Activated CD4-positive, alpha-beta T cell treated with anti-CD3 and anti-CD28 coated beads, Interleukin-10, Interleukin-2, amounts not matched to agents 100 ng/mL and 50 ng/mL, durations not matched to agents 16 hours and 8 hours (primary cell): ENCODE measurements at regions not wholly inside any gene's neighbourhood (a gene's known extent, or its start where the extent isn't known, plus 50 kb on each side); places are given as distances from the start of the nearest gene placed in this dataset.
A peak's percentile ranks its signal among the peaks of the same experiment; 100 is the strongest.
"Not testable (repeated sequence)": the region's sequence is repeated elsewhere in the genome, so short reads cannot be mapped to it uniquely, and the experiment has no call there.

ENCODE experiments used
- DNase-seq: peaks from one replicate; pipeline ENCODE4 v3.0.0-alpha.2; 2020

DNA sequence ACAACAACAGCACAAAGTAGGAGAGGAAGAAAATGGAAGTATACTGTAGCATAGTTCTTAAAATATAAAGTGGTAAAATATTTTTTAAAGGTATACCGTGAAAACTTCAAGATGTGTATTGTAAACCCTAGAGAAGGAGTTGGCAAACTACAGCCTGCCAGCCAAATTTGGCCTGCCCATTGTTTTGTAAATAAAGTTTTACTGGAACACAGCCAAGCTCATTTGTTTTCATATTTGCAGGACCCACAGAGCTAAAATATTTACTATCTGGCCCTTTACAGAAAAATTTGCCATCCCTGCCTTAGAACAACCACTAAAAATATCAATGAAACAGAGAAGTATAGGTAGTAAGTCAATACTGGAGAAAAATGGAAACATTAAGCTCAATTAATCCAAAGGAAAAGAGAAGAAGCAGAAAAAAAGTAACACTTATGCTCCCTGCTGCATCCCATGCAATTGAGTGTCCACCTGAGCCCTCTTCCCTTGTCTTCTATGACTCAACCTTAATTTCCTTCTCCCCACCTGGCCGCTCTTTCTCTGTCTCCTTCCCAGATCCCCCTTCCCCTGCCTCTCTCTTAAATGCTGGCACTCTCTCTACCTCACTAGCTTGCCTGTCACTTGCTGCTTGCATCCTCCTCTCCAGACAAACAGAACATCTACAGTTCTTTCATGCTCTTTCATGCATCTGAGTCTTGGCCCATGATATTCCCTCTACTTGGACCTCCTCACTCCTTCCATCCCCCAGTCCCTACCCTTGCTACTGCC, 50.6 kb upstream of the FER start:
- DNase-seq = no peak

DNA sequence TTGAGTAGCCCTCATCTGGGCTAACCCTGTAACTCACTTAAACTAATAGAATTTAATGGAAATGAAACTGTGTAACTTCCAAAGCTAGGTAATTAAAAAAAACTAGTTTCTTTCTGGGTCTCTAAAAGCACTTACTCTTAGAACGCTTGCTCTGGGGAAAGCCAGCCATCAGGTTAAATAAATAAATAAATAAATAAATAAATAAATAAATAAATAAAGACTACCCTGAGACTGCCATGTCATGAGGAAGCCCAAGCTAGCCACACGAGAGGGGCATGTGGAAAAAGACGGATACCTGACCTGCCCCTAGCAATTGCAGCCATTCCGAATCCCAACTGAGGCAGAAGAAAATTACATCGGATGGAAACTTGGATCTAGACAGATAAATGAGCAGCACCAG, 51.3 kb upstream of the FER start:
- DNase-seq = no peak

DNA sequence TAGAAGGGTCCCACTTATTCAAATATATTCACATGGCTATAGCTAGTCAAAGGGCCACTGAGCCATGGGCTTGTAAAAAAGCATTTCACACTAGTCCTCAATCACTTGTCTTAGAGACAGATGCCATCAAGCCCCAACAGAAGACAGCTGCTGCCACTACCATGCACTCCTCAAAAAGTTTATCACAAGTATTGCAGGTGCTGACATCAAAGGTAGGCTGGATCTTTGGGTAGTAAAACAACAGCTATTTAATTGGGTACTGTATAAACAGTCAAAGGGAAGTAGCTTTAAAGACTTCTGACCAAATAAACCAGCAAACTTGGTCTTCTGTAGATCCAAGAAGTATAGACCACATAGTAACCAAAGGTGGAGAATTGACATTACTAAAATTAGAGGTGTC, 59.2 kb upstream of the FER start:
- no peak for DNase-seq

DNA sequence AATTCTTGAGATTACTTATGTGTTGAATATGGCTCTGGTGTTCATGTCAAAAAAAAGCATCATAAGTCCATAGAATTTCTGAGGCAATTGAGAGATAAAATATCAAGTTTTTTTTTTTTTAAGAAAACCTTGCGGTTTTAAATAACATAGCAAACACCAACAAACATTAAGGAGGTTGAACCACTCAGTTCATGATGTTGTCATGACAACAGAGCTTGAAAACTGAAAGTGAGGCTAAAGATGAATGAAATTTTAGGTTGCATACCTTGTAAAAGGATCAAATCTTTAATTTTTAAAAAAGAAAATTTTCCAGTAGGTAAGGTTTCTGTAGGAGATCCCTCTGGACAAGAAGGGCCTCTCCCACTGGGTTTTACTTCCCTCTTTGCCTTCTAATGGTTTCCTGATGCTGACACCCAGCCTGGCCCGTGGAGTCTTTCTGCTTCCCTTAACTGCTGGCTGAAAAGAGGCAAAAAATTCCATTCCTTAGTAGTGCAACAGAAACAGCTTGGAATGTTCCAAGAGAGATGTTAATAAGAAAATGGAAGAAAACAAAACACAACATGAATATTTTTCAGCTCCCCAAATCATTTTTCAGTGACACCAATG, 60.0 kb upstream of the FER start:
- DNase-seq = no peak

DNA sequence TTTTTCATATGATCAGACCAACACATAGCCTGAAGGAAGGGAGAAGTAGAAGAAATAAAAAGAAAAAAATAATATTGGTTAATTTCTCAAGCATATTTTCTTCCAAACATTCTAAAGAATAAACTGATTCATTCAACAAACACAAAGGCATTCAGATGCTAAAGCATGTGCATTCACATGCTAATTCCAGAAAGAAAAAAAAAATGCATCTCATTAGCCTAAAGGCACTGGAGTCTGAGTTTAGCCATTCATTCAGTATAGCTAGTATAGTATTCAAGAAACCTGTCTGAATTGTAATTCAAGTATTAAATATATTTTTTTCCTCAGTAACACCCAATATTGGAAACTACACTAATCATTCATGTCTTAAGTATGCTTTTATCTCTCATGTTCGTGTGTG, 61.0 kb upstream of the FER start:
- DNase-seq = no peak

DNA sequence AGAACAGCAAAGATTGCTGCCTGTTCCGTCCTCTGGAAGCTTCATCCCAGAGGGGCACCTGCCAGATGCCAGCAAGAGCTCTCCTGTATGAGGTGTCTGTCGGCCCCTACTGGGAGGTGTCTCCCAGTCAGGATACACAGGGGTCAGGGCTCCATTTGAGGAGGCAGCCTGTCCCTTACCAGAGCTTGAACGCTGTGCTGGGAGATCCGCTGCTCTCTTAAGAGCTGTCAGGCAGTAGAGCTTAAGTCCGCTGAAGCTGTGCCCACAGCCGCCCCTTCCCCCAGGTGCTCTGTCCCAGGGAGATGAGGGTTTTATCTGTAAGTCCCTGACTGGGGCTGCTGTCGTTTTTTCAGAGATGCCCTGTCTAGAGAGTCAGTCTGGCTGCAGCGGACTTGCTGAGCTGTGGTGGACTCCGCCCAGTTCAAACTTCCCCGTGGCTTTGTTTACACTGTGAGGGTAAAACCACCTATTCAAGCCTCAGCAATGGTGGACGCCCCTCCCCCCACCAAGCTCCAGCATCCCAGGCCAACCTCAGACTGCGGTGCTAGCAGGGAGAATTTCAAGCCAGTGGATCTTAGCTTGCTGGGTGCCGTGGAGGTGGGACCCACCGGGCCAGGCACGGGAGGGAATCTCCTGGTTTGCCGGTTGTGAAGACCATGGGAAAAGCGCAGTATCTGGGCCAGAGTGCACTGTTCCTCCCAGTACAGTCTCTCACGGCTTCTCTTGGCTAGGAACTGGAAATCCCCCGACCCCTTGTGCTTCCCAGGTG, 62.1 kb upstream of the FER start:
- DNase-seq = not testable (repeated sequence)

DNA sequence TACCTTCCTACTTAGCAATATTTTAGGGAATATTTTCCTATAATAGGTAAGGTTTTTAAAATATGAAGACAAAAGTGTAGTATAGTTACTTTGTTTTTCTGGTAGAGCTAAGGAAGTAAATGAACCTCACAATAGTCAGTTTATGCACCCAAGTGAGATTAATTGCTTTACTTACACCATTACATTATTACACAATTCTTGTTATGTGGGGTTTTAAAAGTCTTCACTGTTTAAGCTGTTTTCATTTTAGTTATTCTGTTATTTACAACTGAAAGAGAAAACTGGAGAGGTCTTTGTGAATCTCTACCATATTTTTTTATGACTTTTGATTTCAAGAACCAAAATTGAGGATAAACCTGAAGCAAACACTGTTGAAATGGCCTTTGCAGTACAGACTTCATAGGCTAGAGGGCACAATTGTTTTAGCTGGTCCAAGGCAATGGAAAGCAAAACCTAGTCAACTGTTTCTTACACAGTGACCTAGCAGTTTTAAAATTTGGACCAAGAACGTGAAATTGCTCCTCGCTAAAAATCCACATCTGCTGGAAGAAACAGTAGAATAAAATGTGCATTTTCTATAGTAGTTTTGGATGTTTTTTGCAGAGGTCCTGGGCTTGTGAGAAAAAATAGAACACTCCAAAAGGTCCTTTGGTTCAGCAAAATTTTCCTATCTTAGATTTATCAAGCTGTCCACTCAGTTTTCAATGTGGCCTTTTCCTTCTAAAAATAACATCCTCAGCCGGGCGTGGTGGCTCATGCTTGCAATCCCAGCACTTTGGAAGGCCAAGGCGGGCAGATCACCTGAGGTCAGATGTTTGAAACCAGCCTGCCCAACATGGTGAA, 66.4 kb upstream of the FER start:
- peak; percentile 58 for DNase-seq

DNA sequence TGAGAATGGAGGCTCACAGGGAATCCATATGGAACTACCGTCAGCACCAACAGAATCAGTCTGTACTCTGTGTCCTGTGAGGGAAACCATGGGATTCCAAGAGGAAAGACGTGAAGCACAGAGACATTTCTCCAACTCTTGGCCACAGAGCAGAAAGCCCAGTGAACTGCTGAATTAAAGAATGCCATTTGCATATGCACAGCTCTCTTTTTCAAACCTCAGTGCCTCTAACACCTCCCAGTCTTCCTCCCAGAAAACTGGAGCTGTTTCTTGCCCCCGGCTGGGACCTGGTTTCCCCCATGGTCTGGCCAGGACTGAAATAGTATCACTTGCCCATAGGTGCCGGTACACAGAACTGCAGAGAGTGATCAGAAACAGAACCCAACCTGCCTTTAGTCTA, 69.6 kb upstream of the FER start:
- no peak for DNase-seq

DNA sequence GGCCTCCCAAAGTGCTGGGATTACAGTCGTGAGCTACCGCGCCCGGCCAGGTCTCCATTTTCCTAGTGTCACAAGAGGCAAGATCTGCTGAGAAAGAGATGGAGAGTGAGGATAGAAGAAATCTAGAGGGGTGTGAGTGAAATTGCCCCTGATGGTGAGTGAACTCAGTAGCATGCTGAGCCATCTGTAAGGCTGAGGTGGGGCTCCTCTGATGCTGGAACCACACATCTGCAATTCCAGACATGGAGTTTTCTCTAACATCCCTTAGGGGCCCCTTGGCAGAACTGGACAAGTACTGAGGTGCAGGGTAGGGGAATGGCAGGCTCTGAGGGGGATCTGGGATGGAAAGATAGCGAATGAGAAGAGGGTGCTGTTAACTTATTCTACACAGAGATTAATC, 72.0 kb upstream of the FER start:
- no peak for DNase-seq

DNA sequence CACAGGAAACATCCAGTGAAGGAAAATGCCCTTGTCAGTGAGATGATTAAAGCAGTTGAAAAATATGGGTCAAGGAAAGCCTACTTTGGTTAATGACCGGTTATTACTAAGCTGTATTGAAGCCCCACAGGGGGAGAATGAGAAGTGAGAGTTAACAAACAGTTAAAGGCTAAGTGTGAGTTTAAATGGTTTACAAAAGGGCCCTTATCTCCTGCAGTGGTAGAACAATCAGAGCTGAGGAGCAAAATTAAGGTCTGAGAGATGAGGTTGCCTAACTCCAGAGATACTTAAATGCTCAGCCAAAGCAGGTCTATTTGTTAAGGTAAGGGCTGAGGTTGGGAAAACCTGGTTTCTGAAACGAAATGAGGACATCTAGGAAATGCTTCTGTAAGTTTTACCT, 75.1 kb upstream of the FER start:
- DNase-seq = no peak

DNA sequence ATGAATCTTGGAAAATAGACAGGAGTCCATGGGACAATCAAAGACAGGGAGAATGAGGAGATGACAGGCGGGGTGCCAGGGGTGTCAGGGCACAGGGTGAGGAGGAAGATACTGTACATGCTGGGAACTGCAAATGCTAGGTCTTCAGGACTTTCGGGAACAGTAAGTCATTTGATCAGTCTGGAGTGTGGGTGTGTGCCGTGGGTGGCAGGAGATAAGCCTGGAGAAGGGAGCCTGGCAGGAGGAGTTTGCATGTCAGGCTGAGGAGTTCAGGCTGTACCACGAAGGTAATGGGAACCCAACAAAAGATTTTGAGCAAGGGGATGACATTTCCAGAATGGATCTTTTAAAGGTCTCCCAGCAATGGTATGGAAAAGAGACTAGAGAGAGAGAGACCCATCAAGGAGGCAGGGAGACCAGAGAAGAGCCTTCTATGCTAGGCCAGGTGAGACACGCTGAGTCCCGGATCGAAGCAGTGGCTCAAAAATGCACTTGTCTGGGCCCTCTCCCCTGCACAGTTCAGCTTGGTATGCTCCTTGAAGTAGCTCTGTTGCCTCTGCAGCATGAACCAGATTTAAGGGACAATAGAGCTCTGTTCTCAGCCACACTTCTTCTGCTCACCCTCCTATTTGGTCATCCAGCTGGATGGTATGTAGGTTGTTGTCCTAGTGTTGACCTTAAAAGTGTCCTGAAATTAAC, 77.0 kb upstream of the FER start:
- no peak for DNase-seq

DNA sequence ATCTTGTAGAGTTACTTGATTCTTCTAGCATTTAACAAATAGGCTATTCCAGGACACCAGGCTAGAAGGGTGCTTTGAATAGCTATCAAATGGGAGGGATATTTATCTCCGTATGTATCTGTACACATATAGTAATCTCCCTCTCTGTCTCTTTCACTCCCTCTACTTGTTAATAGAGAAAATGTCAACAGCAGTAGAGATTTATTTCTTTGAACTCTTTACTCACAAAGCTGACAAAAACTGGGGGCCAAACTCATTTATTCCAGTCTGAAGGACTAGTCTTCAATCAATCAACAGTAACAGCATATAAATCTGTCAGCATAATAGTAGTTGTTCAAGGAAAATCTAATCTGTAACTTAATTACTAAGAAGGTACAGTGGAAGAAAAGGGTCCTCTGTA, 78.2 kb upstream of the FER start:
- no peak for DNase-seq

DNA sequence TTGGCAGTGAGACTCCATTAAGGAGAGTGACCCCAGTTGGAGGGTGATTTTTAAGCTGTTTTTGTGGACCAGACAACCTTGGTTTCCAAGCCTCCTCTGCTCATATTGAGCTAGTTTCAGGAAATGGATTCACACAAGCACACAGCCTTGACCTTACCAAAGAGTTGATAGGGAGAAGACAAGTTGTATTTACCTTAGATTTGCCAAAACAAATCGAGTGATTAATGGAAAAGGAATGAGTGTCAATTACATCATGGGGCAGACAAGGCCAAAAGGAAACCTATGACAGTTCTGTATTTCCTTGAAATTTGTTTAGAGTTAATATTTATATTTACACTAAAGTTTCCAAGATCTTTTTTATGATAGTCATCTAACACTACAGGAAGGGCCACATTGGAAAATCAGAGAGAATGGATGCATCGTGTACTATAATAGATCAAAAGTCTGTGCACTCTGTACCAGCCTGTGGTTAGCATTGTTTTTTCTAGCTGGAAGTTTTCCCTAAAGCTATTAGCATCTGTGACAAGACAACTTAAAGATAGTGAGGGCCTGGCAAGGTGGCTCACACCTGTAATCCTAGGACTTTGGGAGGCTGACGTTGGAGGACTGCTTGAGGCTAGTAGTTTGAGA, 86.0 kb upstream of the FER start:
- DNase-seq = no peak

DNA sequence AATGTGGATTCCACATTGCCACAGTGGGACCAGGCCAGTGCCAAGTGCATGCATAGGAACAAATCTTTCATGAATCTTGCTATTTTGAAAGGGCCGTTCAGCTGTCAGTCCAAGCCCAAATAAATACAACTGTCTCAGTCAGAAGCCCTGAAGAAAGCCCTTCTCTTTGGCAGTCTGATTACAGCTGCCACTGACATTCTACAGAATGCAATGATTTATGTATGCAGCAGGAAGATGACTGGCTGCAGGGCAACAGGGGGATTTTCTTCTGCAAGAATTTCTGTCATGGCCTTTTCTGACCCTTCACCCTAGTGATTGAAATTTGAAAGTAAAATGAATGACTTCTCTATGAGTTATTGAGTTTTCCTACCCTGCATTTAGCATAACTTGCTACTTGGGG, 86.7 kb upstream of the FER start:
- DNase-seq = no peak

DNA sequence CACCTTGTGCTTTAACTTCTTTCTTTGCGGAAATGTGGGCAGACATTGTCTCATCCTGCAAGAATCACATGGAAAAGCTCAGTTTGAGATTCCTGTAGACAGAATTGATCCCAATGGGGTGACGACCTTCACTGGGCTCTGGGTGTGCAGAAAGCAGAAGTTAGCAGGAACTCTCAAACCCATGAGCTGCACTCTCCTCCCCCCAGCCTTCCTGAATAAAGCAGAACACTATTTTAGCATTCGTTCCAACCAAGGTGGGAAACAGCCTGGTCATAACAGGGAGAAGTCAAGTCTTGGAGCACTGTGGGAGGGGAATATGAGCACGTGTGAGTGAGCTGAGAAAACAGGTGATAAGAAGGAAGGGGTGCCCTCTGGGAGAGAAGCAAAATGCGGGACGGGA, 87.4 kb upstream of the FER start:
- DNase-seq = no peak

DNA sequence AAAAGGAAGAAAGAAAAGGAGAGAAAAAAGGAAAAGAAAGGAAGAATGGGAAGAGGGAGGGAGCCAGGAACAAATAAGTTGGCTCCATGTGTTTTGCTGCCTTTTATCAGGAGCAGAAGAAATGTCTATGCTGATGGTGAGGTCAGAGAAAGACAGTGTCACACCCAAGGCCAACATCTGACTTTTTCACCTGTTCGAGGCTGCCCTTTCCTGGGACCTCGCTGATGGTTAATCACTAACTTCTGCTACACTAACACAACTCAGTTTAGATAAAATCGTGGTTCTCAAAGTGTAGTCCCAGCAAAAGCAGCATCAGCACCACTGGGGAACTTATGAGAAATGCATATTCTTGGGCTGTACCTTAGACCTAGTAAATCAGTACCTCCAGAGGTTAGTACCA, 88.2 kb upstream of the FER start:
- DNase-seq = no peak

DNA sequence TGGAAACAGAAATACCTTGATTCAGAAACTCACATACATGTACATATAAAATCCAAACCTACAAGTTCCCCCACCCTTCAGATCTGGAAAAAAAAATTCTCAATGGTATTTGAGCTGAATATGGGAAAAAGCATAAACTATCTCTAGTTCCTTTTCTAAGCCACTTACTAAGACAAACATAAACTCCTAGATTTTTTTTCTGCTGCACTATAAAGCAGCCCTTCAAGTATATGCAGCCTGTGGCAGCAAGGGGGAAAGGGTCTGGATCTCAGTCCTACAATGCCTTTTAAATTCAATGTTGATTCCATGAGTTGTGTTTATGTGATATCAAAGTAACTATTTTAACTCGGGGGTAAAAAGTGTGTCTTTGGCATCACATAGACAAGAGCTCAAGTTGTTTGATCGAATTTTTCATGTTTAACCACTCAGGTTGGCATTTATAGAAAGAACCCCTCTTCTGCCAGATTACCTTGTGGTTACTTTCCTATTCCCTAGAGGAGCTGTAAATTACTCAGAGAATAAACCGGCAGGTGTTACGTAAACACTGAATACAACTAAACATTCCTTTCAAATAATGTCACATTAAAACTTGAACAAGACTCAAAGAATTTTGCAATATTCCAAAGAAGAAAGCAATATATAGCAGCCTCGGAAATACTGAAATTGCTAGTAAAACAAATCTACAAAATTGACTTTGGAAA, 91.8 kb upstream of the FER start:
- DNase-seq = no peak

DNA sequence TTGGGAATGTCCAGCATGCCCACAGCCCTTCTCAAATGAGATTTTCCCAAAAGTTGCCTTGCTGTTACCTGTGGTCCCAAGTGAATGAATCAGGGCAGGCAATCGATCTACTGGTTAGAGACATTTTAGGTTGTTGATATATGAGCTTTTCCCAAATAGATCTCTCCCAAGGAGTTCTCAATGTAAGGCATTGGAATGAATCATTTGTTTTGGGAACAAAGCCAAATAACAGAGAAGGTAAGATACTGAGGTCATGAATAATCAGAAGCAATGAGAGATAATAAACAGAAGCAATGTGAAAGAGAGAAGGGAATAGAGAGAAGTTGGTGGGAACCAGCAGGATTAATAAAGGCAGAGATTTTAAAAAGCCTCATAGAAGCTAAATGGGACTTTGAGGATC, 93.6 kb upstream of the FER start:
- DNase-seq = no peak

DNA sequence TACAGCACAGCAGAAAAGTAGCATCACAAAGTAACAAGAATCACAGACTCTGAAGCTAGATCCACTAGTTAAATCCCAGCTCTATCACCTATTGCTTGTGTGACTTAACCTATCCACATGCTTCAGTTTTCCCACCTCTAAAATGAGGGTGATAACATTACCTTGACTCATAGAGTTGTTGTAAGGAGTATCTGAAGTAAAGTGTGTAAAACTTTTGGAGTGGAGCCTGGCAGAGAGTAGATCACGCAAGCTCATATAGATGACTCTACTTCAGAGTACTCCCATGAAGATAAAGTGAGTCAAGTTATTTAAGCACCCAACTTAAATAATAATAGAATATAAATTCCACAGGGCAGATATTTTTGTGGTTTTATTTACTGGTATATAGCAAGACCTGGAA, 94.5 kb upstream of the FER start:
- DNase-seq = no peak

DNA sequence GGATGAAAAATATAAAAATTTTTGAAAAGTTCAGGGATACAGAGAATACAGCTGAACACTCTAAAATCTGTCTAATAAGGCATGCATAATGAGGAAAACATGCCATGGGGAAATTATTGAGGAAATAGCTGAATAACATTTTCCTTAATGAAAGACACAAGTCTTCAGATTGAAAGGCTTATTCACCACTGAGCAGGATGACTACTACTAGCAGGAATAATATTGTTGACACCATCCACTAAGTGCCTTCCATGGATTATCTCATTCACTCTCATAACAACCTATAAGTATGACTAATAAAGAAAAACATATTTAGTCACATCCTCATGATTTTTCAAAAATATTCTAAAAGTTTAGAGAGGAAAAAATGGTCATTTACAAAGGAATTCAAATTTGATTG, 96.7 kb upstream of the FER start:
- no peak for DNase-seq

DNA sequence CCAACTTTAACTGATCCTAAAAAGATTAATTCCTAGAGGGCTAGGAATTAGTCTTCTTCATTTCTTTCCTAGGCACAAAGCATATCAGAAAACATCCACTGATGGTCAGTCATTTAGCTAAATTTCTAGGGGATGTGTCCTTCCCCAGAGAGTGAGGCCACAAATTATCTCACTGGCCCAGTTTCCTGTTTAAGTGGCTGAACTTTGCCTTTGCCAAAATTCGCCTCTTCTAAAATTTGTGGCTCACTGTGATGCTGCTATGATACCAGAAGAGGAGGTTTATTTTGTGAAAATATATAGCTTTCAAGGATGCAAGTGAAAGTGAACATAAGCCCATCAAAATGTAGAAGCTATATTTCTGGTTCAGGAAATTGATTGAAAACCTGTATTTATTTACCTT, 98.1 kb upstream of the FER start:
- no peak for DNase-seq

DNA sequence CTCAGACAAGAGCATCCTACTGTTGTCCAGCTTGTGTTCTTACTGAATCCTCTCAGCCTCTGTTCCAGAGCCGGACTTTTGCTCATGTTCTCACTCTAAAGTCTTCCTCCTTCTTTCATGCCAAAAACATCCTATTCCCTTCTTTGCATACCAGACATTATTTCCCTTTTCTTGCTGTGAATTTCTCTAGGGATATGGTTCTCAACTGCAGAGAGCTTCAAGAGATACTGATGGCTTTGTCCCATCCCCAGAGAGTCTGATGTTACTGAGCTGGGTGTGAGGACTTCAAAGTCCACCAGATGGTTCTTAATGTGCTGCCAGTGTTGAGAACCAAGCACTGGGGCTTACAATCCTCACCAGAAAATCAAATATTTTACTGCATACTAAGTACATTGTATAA, 98.6 kb upstream of the FER start:
- DNase-seq = no peak
